NCI-H510A (cell line): ENCODE measurements at regions not wholly inside any gene's neighbourhood (a gene's known extent, or its start where the extent isn't known, plus 50 kb on each side); places are given as distances from the start of the nearest gene placed in this dataset.

Experiments
- DNase-seq: peaks from one replicate; lab custom pipeline; 2025; lab: John Stamatoyannopoulos, UW

GRCh38 chr4:89166971-89167475, 55.7 kb downstream of the TIGD2 start:
- no peak for DNase-seq

- no peak for DNase-seq
Measured at GRCh38 chr4:89171176-89171805, 60.0 kb downstream of the TIGD2 start.

- no peak for DNase-seq
Measured at GRCh38 chr4:89172865-89173264, 61.5 kb downstream of the TIGD2 start.

- DNase-seq, result peak; percentile 7
Measured at GRCh38 chr4:89173336-89174090, 62.2 kb downstream of the TIGD2 start.

GRCh38 chr4:89174784-89175183, 63.5 kb downstream of the TIGD2 start:
- DNase-seq, result no peak

GRCh38 chr4:89175611-89176010, 64.3 kb downstream of the TIGD2 start:
- no peak for DNase-seq

- DNase-seq, result no peak
Measured at GRCh38 chr4:89177807-89178206, 66.5 kb downstream of the TIGD2 start.

GRCh38 chr4:89184407-89184806, 73.1 kb downstream of the TIGD2 start:
- no peak for DNase-seq
